ENCODE measurements at regions not wholly inside any gene's neighbourhood (a gene's known extent, or its start where the extent isn't known, plus 50 kb on each side); places are given as distances from the start of the nearest gene placed in this dataset.

- peaks cover 9 to 28% (median 14%) of the 10 kb centered on the region in 6 donors for H3K9me3 Mint-ChIP-seq
- H3K36me3 Mint-ChIP-seq: no peaks in the 10 kb centered on the region
- H3K27me3 Mint-ChIP-seq (ENCODE audit: low read depth in 3 of 3): peaks cover 0 to 1% (median 0%) of the 10 kb centered on the region in 3 donors
- DNase-seq: no peak
- no peak overlapping the region for H3K4me3 Mint-ChIP-seq
- H3K4me1 Mint-ChIP-seq: no peaks in the 10 kb centered on the region
- H3K27ac Mint-ChIP-seq: no peak overlapping the region
Observed at GRCh38 chr12:60138526-60138925, 542.7 kb downstream of the SLC16A7 start.

- Mint-ChIP-seq H3K4me1 (no peaks in the 10 kb centered on the region), H3K27ac (no peak overlapping the region), H3K4me3 (no peak overlapping the region), H3K9me3 (peaks cover 10 to 29% (median 22%) of the 10 kb centered on the region in 6 donors), H3K36me3 (no peaks in the 10 kb centered on the region), H3K27me3 (ENCODE audit: low read depth in 3 of 3) (no peaks in the 10 kb centered on the region)
- no peak for DNase-seq
Observed at GRCh38 chr12:60144395-60144794, 548.6 kb downstream of the SLC16A7 start.

DNA sequence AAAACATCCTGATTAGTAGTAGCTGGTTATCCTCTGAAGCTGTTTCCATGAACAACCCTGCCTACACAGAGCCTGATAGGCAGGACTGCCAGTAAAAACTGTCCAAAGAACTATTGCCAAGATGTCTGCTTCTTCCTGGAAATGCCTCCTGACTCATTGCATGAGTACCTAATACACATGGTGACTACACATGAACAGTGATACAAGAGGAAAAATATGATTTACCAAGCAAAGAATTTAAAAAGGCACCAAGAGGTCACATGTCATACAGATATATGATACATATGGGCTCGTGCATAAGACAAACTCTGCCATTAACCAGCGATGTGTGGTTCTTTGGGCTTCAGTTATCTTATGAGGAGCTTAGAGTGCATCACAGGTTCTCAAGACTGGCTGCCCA, 552.3 kb downstream of the SLC16A7 start:
- no peak overlapping the region for H3K4me3 Mint-ChIP-seq
- no peaks in the 10 kb centered on the region for H3K36me3 Mint-ChIP-seq
- H3K27me3 Mint-ChIP-seq (ENCODE audit: low read depth in 3 of 3): no peaks in the 10 kb centered on the region
- no peak overlapping the region for H3K27ac Mint-ChIP-seq
- no peaks in the 10 kb centered on the region for H3K4me1 Mint-ChIP-seq
- DNase-seq: no peak
- H3K9me3 Mint-ChIP-seq: peaks cover 12 to 35% (median 24%) of the 10 kb centered on the region in 6 donors

GRCh38 chr12:60148831-60149230, 553.0 kb downstream of the SLC16A7 start:
- Mint-ChIP-seq H3K27ac (no peak overlapping the region), H3K4me1 (no peaks in the 10 kb centered on the region), H3K27me3 (ENCODE audit: low read depth in 3 of 3) (no peaks in the 10 kb centered on the region), H3K9me3 (peaks cover 13 to 33% (median 24%) of the 10 kb centered on the region in 6 donors), H3K36me3 (no peaks in the 10 kb centered on the region), H3K4me3 (no peak overlapping the region)
- DNase-seq: no peak

DNA sequence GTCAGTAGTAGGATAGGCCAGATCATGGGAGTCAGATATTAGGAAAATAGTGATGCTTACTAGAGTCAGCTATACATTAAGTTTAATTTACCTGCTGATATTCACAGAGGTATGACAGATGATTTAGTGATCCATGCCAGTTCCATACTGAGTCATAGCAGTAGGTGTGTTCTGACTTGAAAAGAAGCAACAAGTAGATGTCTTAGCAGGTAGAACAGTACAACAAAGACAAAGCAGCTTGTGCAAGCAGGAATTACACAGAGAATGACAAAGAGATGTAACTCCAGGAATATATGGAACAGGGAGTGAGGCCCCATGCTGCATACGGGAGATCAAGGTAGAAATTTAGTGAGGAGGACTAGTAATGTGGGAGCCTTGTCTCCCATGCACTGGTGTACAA, 556.9 kb downstream of the SLC16A7 start:
- peaks cover 10 to 36% (median 20%) of the 10 kb centered on the region in 6 donors for H3K9me3 Mint-ChIP-seq
- DNase-seq: no peak
- no peaks in the 10 kb centered on the region for H3K27me3 Mint-ChIP-seq (ENCODE audit: low read depth in 3 of 3)
- H3K4me1 Mint-ChIP-seq: no peaks in the 10 kb centered on the region
- no peak overlapping the region for H3K27ac Mint-ChIP-seq
- H3K4me3 Mint-ChIP-seq: no peak overlapping the region
- H3K36me3 Mint-ChIP-seq: no peaks in the 10 kb centered on the region

GRCh38 chr12:60159761-60160160, 563.9 kb downstream of the SLC16A7 start:
- Mint-ChIP-seq H3K36me3 (no peaks in the 10 kb centered on the region), H3K27ac (no peak overlapping the region), H3K4me3 (no peak overlapping the region), H3K9me3 (peaks cover 4 to 42% (median 9%) of the 10 kb centered on the region in 6 donors), H3K4me1 (no peaks in the 10 kb centered on the region), H3K27me3 (ENCODE audit: low read depth in 3 of 3) (peaks cover 0 to 1% (median 0%) of the 10 kb centered on the region in 3 donors)
- DNase-seq: no peak

DNA sequence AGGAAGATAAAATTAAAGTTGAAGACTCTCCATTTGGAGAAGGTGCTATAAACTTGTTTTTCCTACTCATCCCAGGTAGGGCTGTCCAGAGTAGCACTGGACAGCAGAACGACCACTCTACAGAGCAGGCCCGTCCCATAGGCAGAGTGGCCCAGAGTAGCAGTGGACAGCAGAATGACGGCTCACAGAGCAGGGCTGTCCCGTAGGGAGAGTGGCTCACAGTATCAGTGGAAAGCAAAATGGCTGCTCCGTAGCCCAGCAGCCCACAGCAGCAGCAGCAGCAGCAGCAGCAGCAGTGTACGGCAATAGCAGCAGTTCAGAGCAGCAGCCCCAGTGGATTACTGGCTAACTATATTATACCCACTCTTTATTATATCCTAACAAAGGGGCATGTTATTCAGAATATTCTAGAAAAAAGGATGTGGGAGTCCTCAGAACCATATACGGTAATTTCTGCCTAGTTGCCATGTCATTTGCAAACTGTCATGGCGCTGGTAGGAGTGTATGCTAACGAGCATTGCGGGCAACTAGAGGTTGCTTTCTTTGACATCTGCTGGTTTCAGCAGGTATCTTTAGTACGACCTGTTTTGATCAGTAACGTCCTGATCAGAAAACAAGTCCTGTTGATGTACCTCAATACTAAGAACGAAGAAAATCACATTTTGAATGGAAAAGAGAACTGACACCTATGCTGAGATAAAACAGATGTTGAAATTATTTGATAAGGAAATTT, 567.3 kb downstream of the SLC16A7 start:
- Mint-ChIP-seq H3K4me1 (no peaks in the 10 kb centered on the region), H3K27me3 (ENCODE audit: low read depth in 3 of 3) (peaks cover 0 to 1% (median 0%) of the 10 kb centered on the region in 3 donors), H3K4me3 (no peak overlapping the region), H3K27ac (no peak overlapping the region), H3K9me3 (peaks cover 6 to 51% (median 21%) of the 10 kb centered on the region in 6 donors), H3K36me3 (peaks cover 0 to 4% (median 4%) of the 10 kb centered on the region in 3 donors)
- DNase-seq: no peak

- no peaks in the 10 kb centered on the region for H3K4me1 Mint-ChIP-seq
- H3K27ac Mint-ChIP-seq: no peak overlapping the region
- H3K4me3 Mint-ChIP-seq: no peak overlapping the region
- H3K36me3 Mint-ChIP-seq: peaks cover 0 to 4% (median 4%) of the 10 kb centered on the region in 3 donors
- DNase-seq: no peak
- peaks cover 0 to 1% (median 0%) of the 10 kb centered on the region in 3 donors for H3K27me3 Mint-ChIP-seq (ENCODE audit: low read depth in 3 of 3)
- peaks cover 6 to 49% (median 22%) of the 10 kb centered on the region in 6 donors for H3K9me3 Mint-ChIP-seq
Observed at GRCh38 chr12:60165781-60166180, 570.0 kb downstream of the SLC16A7 start.

GRCh38 chr12:60168441-60168840, 572.6 kb downstream of the SLC16A7 start:
- no peak for DNase-seq
- Mint-ChIP-seq H3K36me3 (peaks cover 0 to 4% (median 4%) of the 10 kb centered on the region in 3 donors), H3K27ac (no peak overlapping the region), H3K27me3 (ENCODE audit: low read depth in 3 of 3) (no peaks in the 10 kb centered on the region), H3K4me1 (no peaks in the 10 kb centered on the region), H3K9me3 (peaks cover 7 to 53% (median 15%) of the 10 kb centered on the region in 6 donors), H3K4me3 (no peak overlapping the region)

- Mint-ChIP-seq H3K4me1 (no peaks in the 10 kb centered on the region), H3K27ac (no peak overlapping the region), H3K27me3 (ENCODE audit: low read depth in 3 of 3) (peaks cover 0 to 1% (median 0%) of the 10 kb centered on the region in 3 donors), H3K36me3 (peaks cover 0 to 8% (median 4%) of the 10 kb centered on the region in 3 donors), H3K9me3 (peaks cover 7 to 61% (median 18%) of the 10 kb centered on the region in 6 donors), H3K4me3 (no peak overlapping the region)
- DNase-seq: no peak
Observed at GRCh38 chr12:60169904-60170303, 574.1 kb downstream of the SLC16A7 start.

DNA sequence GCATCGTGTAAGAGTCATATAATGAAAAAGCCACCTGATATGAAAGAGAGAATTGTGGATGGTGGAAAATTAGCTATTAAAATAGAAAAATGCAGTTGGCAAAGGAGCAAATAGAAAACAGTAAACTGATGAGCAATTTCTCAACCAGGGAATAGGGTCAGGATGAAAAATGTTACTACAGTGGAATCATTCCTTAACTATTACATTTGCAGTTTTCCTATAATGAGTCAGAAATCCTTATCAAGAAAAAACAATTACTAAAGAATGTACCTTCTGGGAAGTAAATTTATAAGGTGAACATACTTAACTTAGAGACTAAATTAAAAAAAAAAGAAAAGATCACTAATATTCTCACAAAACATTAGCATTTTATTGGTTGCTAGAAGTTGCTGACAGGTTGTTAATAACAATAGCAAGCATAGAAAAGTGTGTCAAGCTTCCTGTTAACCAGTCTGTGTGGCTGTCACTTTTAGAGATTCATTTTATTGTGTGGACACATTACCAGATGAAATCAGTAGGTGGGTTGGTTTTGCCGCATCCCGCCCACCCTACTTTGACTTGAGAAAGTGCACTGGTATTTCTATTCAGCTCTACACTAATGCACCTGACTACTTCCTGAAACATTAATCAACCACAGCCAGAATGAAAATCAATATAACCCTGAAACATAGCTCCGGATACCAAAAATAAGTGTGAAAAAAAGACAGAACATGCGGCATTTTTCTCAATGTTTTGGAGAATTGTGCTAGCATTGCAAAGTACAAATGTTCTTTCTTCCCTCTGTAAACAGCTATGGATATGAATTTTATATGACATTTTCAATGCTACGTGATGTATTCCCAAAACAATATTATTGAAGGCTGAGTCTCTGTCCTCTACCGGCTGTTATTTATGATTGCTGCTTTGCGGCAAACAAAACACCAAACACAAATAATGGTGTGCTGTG, 576.7 kb downstream of the SLC16A7 start:
- peaks cover 0 to 1% (median 0%) of the 10 kb centered on the region in 3 donors for H3K27me3 Mint-ChIP-seq (ENCODE audit: low read depth in 3 of 3)
- H3K36me3 Mint-ChIP-seq: peaks cover 0 to 4% (median 0%) of the 10 kb centered on the region in 3 donors
- peaks cover 0 to 39% (median 8%) of the 10 kb centered on the region in 6 donors for H3K9me3 Mint-ChIP-seq
- H3K4me1 Mint-ChIP-seq: no peaks in the 10 kb centered on the region
- no peak overlapping the region for H3K27ac Mint-ChIP-seq
- H3K4me3 Mint-ChIP-seq: no peak overlapping the region
- no peak for DNase-seq

DNA sequence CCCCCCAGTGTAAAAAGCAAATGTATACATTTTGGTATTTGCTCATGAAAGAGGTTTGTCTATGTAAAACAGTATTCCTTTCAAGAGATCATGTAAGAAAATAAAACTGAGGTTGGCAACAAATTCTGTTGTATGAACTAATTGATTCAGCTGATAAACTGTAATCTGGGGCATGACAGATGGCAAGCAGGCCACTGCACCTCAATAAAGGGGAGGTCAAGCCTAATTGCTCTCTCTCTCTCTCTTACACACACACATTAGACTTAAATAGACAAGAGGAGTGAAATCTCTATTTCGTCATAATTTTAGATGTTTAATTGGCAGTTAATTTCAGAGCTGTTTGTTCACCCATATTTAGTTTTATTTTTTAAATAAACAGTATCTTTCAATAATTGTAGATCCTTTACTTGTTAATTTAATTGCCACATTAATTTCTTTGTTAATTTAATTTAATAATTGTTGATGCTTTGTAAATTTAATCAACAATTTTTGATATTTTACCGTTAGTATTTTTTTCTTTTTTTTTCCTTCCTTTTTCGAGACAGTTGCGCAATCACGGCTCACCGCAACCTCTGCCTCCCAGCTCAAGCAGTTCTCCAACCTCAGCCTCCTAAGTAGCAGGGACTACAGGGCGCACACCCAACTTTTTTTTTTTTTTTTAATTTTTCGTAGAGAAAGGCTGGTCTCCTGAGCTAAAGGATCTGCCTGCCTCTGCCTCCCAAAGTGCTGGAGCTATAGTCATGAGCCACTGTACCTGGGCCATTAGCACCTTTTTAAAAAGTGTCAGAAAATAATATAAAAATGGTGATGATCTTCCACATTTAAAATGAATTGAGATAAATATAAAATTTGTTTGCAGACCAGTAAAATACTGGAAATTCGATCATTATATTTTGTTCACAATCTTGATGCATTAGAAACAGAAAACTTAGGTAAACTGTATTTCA, 577.7 kb downstream of the SLC16A7 start:
- Mint-ChIP-seq H3K4me1 (no peaks in the 10 kb centered on the region), H3K9me3 (peaks cover 0 to 45% (median 11%) of the 10 kb centered on the region in 6 donors), H3K36me3 (peaks cover 0 to 4% (median 0%) of the 10 kb centered on the region in 3 donors), H3K27me3 (ENCODE audit: low read depth in 3 of 3) (peaks cover 0 to 1% (median 1%) of the 10 kb centered on the region in 3 donors), H3K4me3 (no peak overlapping the region), H3K27ac (no peak overlapping the region)
- no peak for DNase-seq

- Mint-ChIP-seq H3K4me3 (no peak overlapping the region), H3K27me3 (ENCODE audit: low read depth in 3 of 3) (peaks cover 0 to 1% (median 1%) of the 10 kb centered on the region in 3 donors), H3K36me3 (peaks cover 0 to 4% (median 0%) of the 10 kb centered on the region in 3 donors), H3K9me3 (peaks cover 0 to 48% (median 11%) of the 10 kb centered on the region in 6 donors), H3K4me1 (no peaks in the 10 kb centered on the region), H3K27ac (no peak overlapping the region)
- no peak for DNase-seq
Observed at GRCh38 chr12:60174476-60174875, 578.6 kb downstream of the SLC16A7 start.

Data from immature natural killer cell (primary cell).